Adrenal gland (tissue), 9 donors: ENCODE measurements at regions not wholly inside any gene's neighbourhood (a gene's known extent, or its start where the extent isn't known, plus 50 kb on each side); places are given as distances from the start of the nearest gene placed in this dataset.

ENCODE experiments used
- DNase-seq, 7 donors: peaks; one replicate each; pipeline ENCODE4 v3.0.0-alpha.2; 2019 to 2020
- H3K27ac ChIP-seq, 5 donors: fragments of 200-600 bp; sonication (generic) in 4 of 5; 1 replicate in 3 of 5; 2 replicates in 2 of 5; pipeline versions ENCODE4 v1.5.1 to v1.8.0; 2016 to 2020; ENCODE audit warnings: mild to moderate bottlenecking in 1 of 5
- H3K27me3 ChIP-seq: fragments of 200-600 bp; 2 replicates; pipeline ENCODE4 v1.8.0; 2021
- H3K36me3 ChIP-seq, 2 donors: fragments of 200-600 bp; replicated peaks in 1 of 2; 1 replicate in 1 of 2; 2 replicates in 1 of 2; pipeline versions ENCODE4 v1.5.1 to v1.8.0; 2018 to 2022
- H3K4me1 ChIP-seq, 2 donors: fragments of 200-600 bp; replicated peaks in 1 of 2; 1 replicate in 1 of 2; 2 replicates in 1 of 2; pipeline versions ENCODE4 v1.5.1 to v1.8.0; 2018 to 2021
- H3K4me3 ChIP-seq, 4 donors: fragments of 200-600 bp; sonication (generic) in 3 of 4; one replicate each; pipeline ENCODE4 v1.5.1; 2016 to 2018
- H3K9me3 ChIP-seq, 3 donors: fragments of 200-600 bp; sonication (generic) in 1 of 3; replicated peaks in 1 of 3; 1 replicate in 2 of 3; 2 replicates in 1 of 3; pipeline versions ENCODE4 v1.5.1 to v1.8.0; 2016 to 2021
- CTCF ChIP-seq, 6 experiments: fragments of 450-650 bp in 4 of 6; fragments of 200-600 bp in 2 of 6; sonication (generic) in 1 of 6; IDR thresholded peaks; 1 replicate in 5 of 6; 2 replicates in 1 of 6; pipeline versions ENCODE4 v1.5.1 to v1.8.0; 2016 to 2021; ENCODE audit warnings: antibody characterized with exemption in 6 of 6, mild to moderate bottlenecking in 2 of 6, moderate library complexity in 1 of 6
- POLR2A ChIP-seq, 2 donors: fragments of 450-650 bp; IDR thresholded peaks; one replicate each; pipeline ENCODE4 v1.6.1; 2017; ENCODE audit warnings: antibody characterized with exemption in 2 of 2, mild to moderate bottlenecking in 2 of 2, moderate library complexity in 1 of 2
- WGBS, 4 donors: extraction: QIAGEN DNeasy Blood & Tissue Kit in 2 of 4; methylation state at CpG; one replicate each; pipeline versions ENCODE4 v1.1.5 to v1.1.7; 2013 to 2017; 5-methylcytosine and 5-hydroxymethylcytosine counted together
- intact Hi-C, 2 donors: fragments of 100-400 bp; cut with DNase I; formaldehyde crosslinking; loops; one replicate each; pipeline versions ENCODE4 v1.14.1 to v1.15.0; 2022 to 2023
- donor health status: healthy with polysubstance abuse.
- donor health status: Bipolar disorder and iron deficiency.
- donor health status: DM: yes; HTN: yes; CAD: no.
- donor health status: DM: no; HTN: no; CAD: no.
- donor health status: DM: no; HTN: no; CAD: no.

- intact Hi-C loops, result no loop called here
- 64 to 70% (median 67%) methylated on average over 6 of the region's 6 CpGs for WGBS, 4 donors
Observed at GRCh38 chr21:19130379-19131028, 726.9 kb upstream of the TMPRSS15 start.

GRCh38 chr21:19141511-19141910 lies 737.9 kb upstream of the TMPRSS15 start:
- WGBS, 4 donors, result 48 to 58% (median 55%) methylated on average over 2 of the region's 2 CpGs
- DNase-seq, result no peak
- intact Hi-C loops, result no loop called here
- no peaks in the 10 kb centered on the region for H3K9me3 ChIP-seq
- H3K27me3 ChIP-seq, result no peaks in the 10 kb centered on the region
- no peak overlapping the region for H3K27ac ChIP-seq
- H3K36me3 ChIP-seq, result no peaks in the 10 kb centered on the region
- no peak overlapping the region for H3K4me3 ChIP-seq
- H3K4me1 ChIP-seq, result no peaks in the 10 kb centered on the region
- TF ChIP-seq CTCF (IDR thresholded peaks at IDR 0.05) (no peak), POLR2A (IDR thresholded peaks at IDR 0.05) (no peak)

More at GRCh38 chr21:19130379-19131028, 726.9 kb upstream of the TMPRSS15 start:
- H3K27ac ChIP-seq, result no peak overlapping the region
- no peaks in the 10 kb centered on the region for H3K36me3 ChIP-seq
- no peak for DNase-seq
- peaks cover 0 to 6% (median 0%) of the 10 kb centered on the region in 3 donors for H3K9me3 ChIP-seq
- TF ChIP-seq CTCF (IDR thresholded peaks at IDR 0.05) (no peak), POLR2A (IDR thresholded peaks at IDR 0.05) (no peak)
- H3K4me3 ChIP-seq, result no peak overlapping the region
- no peaks in the 10 kb centered on the region for H3K4me1 ChIP-seq
- no peaks in the 10 kb centered on the region for H3K27me3 ChIP-seq

GRCh38 chr21:19145682-19146293 lies 742.2 kb upstream of the TMPRSS15 start:
- H3K36me3 ChIP-seq, result no peaks in the 10 kb centered on the region
- no peak overlapping the region for H3K4me3 ChIP-seq
- H3K27me3 ChIP-seq, result no peaks in the 10 kb centered on the region
- WGBS, 4 donors, result 76 to 79% (median 77%) methylated on average over 4 of the region's 4 CpGs
- H3K4me1 ChIP-seq, result peaks cover 0 to 11% of the 10 kb centered on the region in 2 donors
- TF ChIP-seq POLR2A (IDR thresholded peaks at IDR 0.05) (no peak), CTCF (IDR thresholded peaks at IDR 0.05) (no peak)
- intact Hi-C loops, result no loop called here
- no peaks in the 10 kb centered on the region for H3K9me3 ChIP-seq
- no peak for DNase-seq
- no peak overlapping the region for H3K27ac ChIP-seq

- Histone ChIP-seq H3K9me3 (no peaks in the 10 kb centered on the region), H3K4me3 (no peak overlapping the region), H3K36me3 (no peaks in the 10 kb centered on the region), H3K27me3 (no peaks in the 10 kb centered on the region), H3K27ac (no peak overlapping the region), H3K4me1 (peaks cover 0 to 11% of the 10 kb centered on the region in 2 donors)
- TF ChIP-seq CTCF (IDR thresholded peaks at IDR 0.05) (no peak), POLR2A (IDR thresholded peaks at IDR 0.05) (no peak)
- no peak for DNase-seq
- intact Hi-C loops, result no loop called here
- 44 to 57% (median 49%) methylated on average over 3 of the region's 3 CpGs for WGBS, 4 donors
Observed at GRCh38 chr21:19148056-19148455, 744.5 kb upstream of the TMPRSS15 start.
